ENCODE measurements at regions not wholly inside any gene's neighbourhood (a gene's known extent, or its start where the extent isn't known, plus 50 kb on each side); places are given as distances from the start of the nearest gene placed in this dataset.

- H2AFZ ChIP-seq = no peak overlapping the region
- Mint-ChIP-seq H3K27me3 (ENCODE audit: insufficient read depth, low read depth, poor library complexity) (no peaks in the 10 kb centered on the region), H3K36me3 (ENCODE audit: low read depth) (no peaks in the 10 kb centered on the region), H3K4me3 (no peak overlapping the region), H3K9me3 (0 out of 3 replicates have a peak, but pooled peaks cover 7% of the 10 kb centered on the region), H3K4me1 (no peaks in the 10 kb centered on the region), H3K27ac (no peak overlapping the region)
- no peak overlapping the region for H3K4me3 ChIP-seq
- H3K9me2 ChIP-seq (ENCODE audit: insufficient read depth) = no peaks in the 10 kb centered on the region; the same call in 1 of the 2 replicates
- no peaks in the 10 kb centered on the region for H3K36me3 ChIP-seq (ENCODE audit: insufficient read depth)
- no peaks in the 10 kb centered on the region for H3F3A ChIP-seq (replicated peaks; ENCODE audit: low read depth)
- no peaks in the 10 kb centered on the region for H3K27me3 ChIP-seq (ENCODE audit: insufficient read depth)
- H3K4me1 ChIP-seq (ENCODE audit: insufficient read depth) = no peaks in the 10 kb centered on the region
- H3K79me2 ChIP-seq (replicated peaks; ENCODE audit: insufficient read depth) = no peaks in the 10 kb centered on the region
- H3K4me2 ChIP-seq = no peak overlapping the region
- H4K20me1 ChIP-seq (replicated peaks; ENCODE audit: insufficient read depth) = no peaks in the 10 kb centered on the region
- TF ChIP-seq EZH2phosphoT487 (IDR thresholded peaks at IDR 0.05; ENCODE audit: unreplicated experiment) (no peak), CTCF (conservative IDR thresholded peaks at IDR 0.05; ENCODE audit: low read depth in 2 of 2) (no peak), ZNF462 (CRISPR knock-in tag; IDR thresholded peaks at IDR 0.05) (no peak)
- DNase-seq (ENCODE audit: low spot score) (no peak), ATAC-seq (no peak)
- H3K27ac ChIP-seq (ENCODE audit: low read depth) = no peak overlapping the region
These were observed 481.3 kb upstream of the ADGRL3 start for GRCh38 chr4:60718874-60719273.

GRCh38 chr4:60721685-60722084 is 478.4 kb upstream of the ADGRL3 start:
- Mint-ChIP-seq H3K27ac (no peak overlapping the region), H3K27me3 (ENCODE audit: insufficient read depth, low read depth, poor library complexity) (no peaks in the 10 kb centered on the region), H3K9me3 (no peaks in the 10 kb centered on the region), H3K4me3 (no peak overlapping the region), H3K36me3 (ENCODE audit: low read depth) (no peaks in the 10 kb centered on the region), H3K4me1 (no peaks in the 10 kb centered on the region)
- no peaks in the 10 kb centered on the region for H4K20me1 ChIP-seq (replicated peaks; ENCODE audit: insufficient read depth)
- no peak overlapping the region for H3K4me3 ChIP-seq
- no peaks in the 10 kb centered on the region for H3K27me3 ChIP-seq (ENCODE audit: insufficient read depth)
- H3K4me2 ChIP-seq = no peak overlapping the region
- H3K9me2 ChIP-seq (ENCODE audit: insufficient read depth) = no peaks in the 10 kb centered on the region; the same call in 1 of the 2 replicates
- no peaks in the 10 kb centered on the region for H3K79me2 ChIP-seq (replicated peaks; ENCODE audit: insufficient read depth)
- no peaks in the 10 kb centered on the region for H3K4me1 ChIP-seq (ENCODE audit: insufficient read depth)
- no peak overlapping the region for H3K27ac ChIP-seq (ENCODE audit: low read depth)
- H3F3A ChIP-seq (replicated peaks; ENCODE audit: low read depth) = no peaks in the 10 kb centered on the region
- no peak overlapping the region for H2AFZ ChIP-seq
- ATAC-seq (no peak), DNase-seq (ENCODE audit: low spot score) (no peak)
- H3K36me3 ChIP-seq (ENCODE audit: insufficient read depth) = no peaks in the 10 kb centered on the region
- TF ChIP-seq CTCF (conservative IDR thresholded peaks at IDR 0.05; ENCODE audit: low read depth in 2 of 2) = no peak
- no peak for TF ChIP-seq EZH2 (IDR thresholded peaks at IDR 0.05; ENCODE audit: low read depth, unreplicated experiment)
- TF ChIP-seq POLR2AphosphoS5 (IDR thresholded peaks at IDR 0.05; ENCODE audit: low read depth) = no peak
